ENCODE measurements at regions not wholly inside any gene's neighbourhood (a gene's known extent, or its start where the extent isn't known, plus 50 kb on each side); places are given as distances from the start of the nearest gene placed in this dataset.

GRCh38 chr13:47788844-47789243, 212.2 kb downstream of the SUCLA2 start:
- TF ChIP-seq CTCF (conservative IDR thresholded peaks at IDR 0.05; ENCODE audit: low read depth, low read length), result no peak

DNA sequence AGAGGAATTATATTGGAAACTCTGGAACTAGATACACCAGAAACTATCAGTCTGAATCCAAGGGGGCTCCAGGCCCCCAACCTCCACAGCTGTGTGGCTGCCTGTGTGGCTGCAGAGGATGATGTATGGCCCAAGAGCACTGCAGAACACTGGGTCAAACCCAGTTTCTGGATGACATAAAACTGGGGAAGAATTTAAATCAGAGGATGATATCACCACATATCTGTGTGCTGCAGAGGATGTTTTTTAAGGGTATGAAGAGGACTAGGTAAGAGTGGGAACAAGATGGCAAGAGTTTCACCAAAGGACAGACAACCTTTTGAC, 226.4 kb downstream of the SUCLA2 start:
- no peak for DNase-seq (ENCODE audit: low read depth)
- no peak overlapping the region for H3K4me3 ChIP-seq (ENCODE audit: low read depth, low read length)
- no peak for TF ChIP-seq CTCF (conservative IDR thresholded peaks at IDR 0.05; ENCODE audit: low read depth, low read length)

More at GRCh38 chr13:47788844-47789243, 212.2 kb downstream of the SUCLA2 start:
- DNase-seq (ENCODE audit: low read depth), result no peak
- H3K4me3 ChIP-seq (ENCODE audit: low read depth, low read length), result no peak overlapping the region

DNA sequence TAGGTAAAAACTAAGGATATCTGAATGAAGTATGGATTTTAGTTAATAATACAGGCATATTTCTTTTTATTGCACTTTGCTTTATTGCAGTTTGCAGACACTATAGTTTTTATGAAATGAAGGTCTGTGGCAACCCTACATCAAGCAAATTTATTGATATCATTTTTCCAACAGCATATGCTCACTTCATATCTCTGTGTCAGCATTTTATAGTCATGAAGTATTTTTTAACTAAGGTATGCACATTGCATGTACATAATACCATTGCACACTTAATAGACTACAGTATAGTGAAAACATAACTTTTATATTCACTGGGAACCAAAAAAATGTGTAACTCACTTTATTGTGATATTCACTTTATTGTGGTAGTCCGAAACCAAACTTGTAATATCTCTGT, 236.3 kb downstream of the SUCLA2 start:
- no peak overlapping the region for H3K4me3 ChIP-seq (ENCODE audit: low read depth, low read length)
- DNase-seq (ENCODE audit: low read depth), result no peak
- TF ChIP-seq CTCF (conservative IDR thresholded peaks at IDR 0.05; ENCODE audit: low read depth, low read length), result no peak

- no peak for DNase-seq (ENCODE audit: low read depth)
- TF ChIP-seq CTCF (conservative IDR thresholded peaks at IDR 0.05; ENCODE audit: low read depth, low read length), result no peak
- H3K4me3 ChIP-seq (ENCODE audit: low read depth, low read length), result no peak overlapping the region
These were observed 243.5 kb downstream of the SUCLA2 start for GRCh38 chr13:47757466-47758080.

DNA sequence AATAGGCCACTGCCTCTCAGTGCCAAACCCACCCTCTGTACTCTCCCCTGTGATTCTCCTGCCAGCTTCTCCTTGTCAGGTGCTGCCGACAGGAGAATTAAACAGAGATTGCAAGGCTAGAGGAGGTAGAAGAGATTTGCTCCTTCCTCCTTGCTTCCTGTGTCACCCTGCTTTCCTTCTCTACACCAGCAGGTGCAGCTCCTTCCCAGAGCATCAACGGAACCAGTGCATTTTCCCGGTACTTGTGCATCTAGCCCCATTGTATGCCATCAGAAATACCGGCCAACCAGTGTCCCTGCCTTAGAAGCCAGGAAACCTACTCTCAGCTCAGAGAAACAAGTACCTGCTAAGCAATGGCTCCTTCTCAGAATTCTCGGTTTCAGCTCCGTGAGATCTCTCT, 253.2 kb downstream of the SUCLA2 start:
- TF ChIP-seq CTCF (conservative IDR thresholded peaks at IDR 0.05; ENCODE audit: low read depth, low read length), result no peak
- no peak for DNase-seq (ENCODE audit: low read depth)
- no peak overlapping the region for H3K4me3 ChIP-seq (ENCODE audit: low read depth, low read length)

- H3K4me3 ChIP-seq (ENCODE audit: low read depth, low read length), result no peak overlapping the region
- TF ChIP-seq CTCF (conservative IDR thresholded peaks at IDR 0.05; ENCODE audit: low read depth, low read length), result no peak
- DNase-seq (ENCODE audit: low read depth), result no peak
These were observed 274.7 kb downstream of the SUCLA2 start for GRCh38 chr13:47726394-47726793.

DNA sequence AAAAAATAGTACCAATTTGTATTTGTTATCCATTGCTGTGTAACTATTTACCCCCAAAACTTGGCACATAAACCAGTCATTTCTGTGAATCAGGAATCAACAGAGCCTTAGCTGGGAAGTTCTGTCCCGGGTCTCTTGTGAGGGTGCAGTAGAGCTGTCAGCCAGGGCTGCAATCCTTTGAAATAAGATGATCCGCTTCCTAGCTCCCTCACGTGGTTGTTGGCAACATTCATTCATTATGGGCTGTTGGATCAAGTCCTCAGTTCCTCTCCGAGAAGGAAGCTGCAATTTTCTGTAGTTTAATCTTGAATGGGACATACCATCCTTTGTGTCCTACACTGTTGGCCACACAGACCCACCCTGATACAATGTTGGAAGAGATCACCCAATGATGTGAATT, 277.2 kb downstream of the SUCLA2 start:
- no peak for TF ChIP-seq CTCF (conservative IDR thresholded peaks at IDR 0.05; ENCODE audit: low read depth, low read length)
- H3K4me3 ChIP-seq (ENCODE audit: low read depth, low read length), result no peak overlapping the region
- DNase-seq (ENCODE audit: low read depth), result no peak
